Ishikawa (cell line): ENCODE measurements at regions not wholly inside any gene's neighbourhood (a gene's known extent, or its start where the extent isn't known, plus 50 kb on each side); places are given as distances from the start of the nearest gene placed in this dataset.

Experiments used
- CEBPB ChIP-seq: IDR thresholded peaks from 2 replicates; pipeline ENCODE4 v1.6.1; 2012
- CREB1 ChIP-seq: IDR thresholded peaks from 2 replicates; pipeline ENCODE4 v1.6.1; 2012; ENCODE audit warnings: low read depth
- EGR1 ChIP-seq: IDR thresholded peaks from 2 replicates; pipeline ENCODE4 v1.6.1; 2012
- EP300 ChIP-seq: IDR thresholded peaks from 2 replicates; pipeline ENCODE4 v1.6.1; 2012; ENCODE audit warnings: borderline replicate concordance
- FOXM1 ChIP-seq: IDR thresholded peaks from 2 replicates; pipeline ENCODE4 v1.6.1; 2012; ENCODE audit warnings: low read depth, borderline replicate concordance
- MAX ChIP-seq: IDR thresholded peaks from 2 replicates; pipeline ENCODE4 v1.6.1; 2012
- NFIC ChIP-seq: IDR thresholded peaks from 2 replicates; pipeline ENCODE4 v1.6.1; 2012
- RAD21 ChIP-seq: IDR thresholded peaks from 2 replicates; pipeline ENCODE4 v1.6.1; 2012; ENCODE audit warnings: low read depth
- REST ChIP-seq: IDR thresholded peaks from 2 replicates; pipeline ENCODE4 v1.6.1; 2012; ENCODE audit warnings: low read depth, mild to moderate bottlenecking
- TAF1 ChIP-seq: IDR thresholded peaks from 2 replicates; pipeline ENCODE4 v1.6.1; 2012; ENCODE audit warnings: low read depth, mild to moderate bottlenecking
- TCF12 ChIP-seq: IDR thresholded peaks from 2 replicates; pipeline ENCODE4 v1.6.1; 2012; ENCODE audit warnings: low read depth
- TEAD4 ChIP-seq: IDR thresholded peaks from 2 replicates; pipeline ENCODE4 v1.6.1; 2012
- USF1 ChIP-seq: IDR thresholded peaks from 2 replicates; pipeline ENCODE4 v1.6.1; 2012
- YY1 ChIP-seq: IDR thresholded peaks from 2 replicates; pipeline ENCODE4 v1.6.1; 2012; ENCODE audit warnings: low read depth
- ZBTB7A ChIP-seq: IDR thresholded peaks from 2 replicates; pipeline ENCODE4 v1.6.1; 2012; ENCODE audit warnings: low read depth

- TF ChIP-seq ZBTB7A = no peak
- TF ChIP-seq TCF12 = no peak
- no peak for TF ChIP-seq CREB1
- TF ChIP-seq RAD21 = no peak
- TF ChIP-seq EP300 = no peak
- no peak for TF ChIP-seq FOXM1
- TF ChIP-seq REST = no peak
- no peak for TF ChIP-seq TEAD4
- TF ChIP-seq EGR1 = no peak
- no peak for TF ChIP-seq CEBPB
- no peak for TF ChIP-seq TAF1
- TF ChIP-seq NFIC = no peak
- no peak for TF ChIP-seq YY1
- TF ChIP-seq USF1 = no peak
- no peak for TF ChIP-seq MAX
Measured at GRCh38 chr2:6336752-6337471, 528.8 kb downstream of the CMPK2 start.

- TF ChIP-seq ZBTB7A (no peak), RAD21 (no peak), EGR1 (no peak), TCF12 (no peak), CEBPB (no peak), REST (no peak), TEAD4 (no peak), TAF1 (no peak), CREB1 (no peak), EP300 (no peak), FOXM1 (no peak), NFIC (no peak)
Measured at GRCh38 chr2:6337472-6337820, 528.3 kb downstream of the CMPK2 start.

GRCh38 chr2:6341588-6342129 lies 524.0 kb downstream of the CMPK2 start:
- TF ChIP-seq TEAD4 = no peak
- no peak for TF ChIP-seq FOXM1
- no peak for TF ChIP-seq CREB1
- no peak for TF ChIP-seq REST
- no peak for TF ChIP-seq EGR1
- no peak for TF ChIP-seq CEBPB
- TF ChIP-seq YY1 = no peak
- no peak for TF ChIP-seq TAF1

GRCh38 chr2:6342273-6342920 lies 523.3 kb downstream of the CMPK2 start:
- TF ChIP-seq NFIC = no peak
- no peak for TF ChIP-seq TAF1
- no peak for TF ChIP-seq YY1
- TF ChIP-seq CREB1 = no peak

GRCh38 chr2:6343076-6343475 lies 522.6 kb downstream of the CMPK2 start:
- TF ChIP-seq RAD21 (no peak), TCF12 (no peak), TAF1 (no peak), TEAD4 (no peak), ZBTB7A (no peak), EGR1 (no peak)
